MM.1S (cell line): ENCODE measurements at regions not wholly inside any gene's neighbourhood (a gene's known extent, or its start where the extent isn't known, plus 50 kb on each side); places are given as distances from the start of the nearest gene placed in this dataset.

Experiments used
- DNase-seq: peaks from one replicate; pipeline ENCODE4 v3.0.0-alpha.2; 2015
- H2AFZ ChIP-seq: fragments of 300-600 bp; sonication (generic); 2 replicates; pipeline ENCODE4 v1.6.0; 2016; ENCODE audit warnings: antibody characterized with exemption, low read length
- H3F3A ChIP-seq: fragments of 300-600 bp; sonication (generic); 2 replicates; pipeline ENCODE4 v1.6.1; 2016; ENCODE audit warnings: mild to moderate bottlenecking, antibody characterized with exemption, low read length, moderate library complexity, mixed read lengths; ENCODE audit not compliant: insufficient read depth
- H3K27ac ChIP-seq: fragments of 300-600 bp; sonication (generic); 2 replicates; pipeline ENCODE4 v1.5.1; 2016; ENCODE audit warnings: mild to moderate bottlenecking, low read length
- H3K27me3 ChIP-seq: fragments of 300-600 bp; sonication (generic); replicated peaks from 2 replicates; pipeline ENCODE4 v1.6.0; 2016; ENCODE audit warnings: low read length; ENCODE audit not compliant: insufficient read depth
- H3K36me3 ChIP-seq: fragments of 300-600 bp; sonication (generic); replicated peaks from 2 replicates; pipeline ENCODE4 v1.6.1; 2016; ENCODE audit warnings: mild to moderate bottlenecking, low read length, mixed read lengths; ENCODE audit not compliant: insufficient read depth
- H3K4me1 ChIP-seq: fragments of 300-600 bp; sonication (generic); 2 replicates; pipeline ENCODE4 v1.6.1; 2016; ENCODE audit warnings: low read length, mixed read lengths
- H3K4me2 ChIP-seq: fragments of 300-600 bp; sonication (generic); 2 replicates; pipeline ENCODE4 v1.6.0; 2016; ENCODE audit warnings: low read depth, low read length
- H3K4me3 ChIP-seq: fragments of 300-600 bp; sonication (generic); 2 replicates; pipeline ENCODE4 v1.5.1; 2016; ENCODE audit warnings: low read length, mixed read lengths
- H3K79me2 ChIP-seq: fragments of 300-600 bp; sonication (generic); 2 replicates; pipeline ENCODE4 v1.6.1; 2016; ENCODE audit warnings: mixed run types, low read length, mixed read lengths
- H3K9ac ChIP-seq: fragments of 300-600 bp; sonication (generic); 2 replicates; pipeline ENCODE4 v1.6.1; 2016; ENCODE audit warnings: low read length, mixed read lengths
- H3K9me2 ChIP-seq: fragments of 300-600 bp; sonication (generic); replicated peaks from 2 replicates; pipeline ENCODE4 v1.6.1; 2016; ENCODE audit warnings: mild to moderate bottlenecking, low read length, mixed read lengths; ENCODE audit not compliant: insufficient read depth
- H3K9me3 ChIP-seq: fragments of 300-600 bp; sonication (generic); replicated peaks from 2 replicates; pipeline ENCODE4 v1.6.1; 2016; ENCODE audit warnings: mild to moderate bottlenecking, low read length, mixed read lengths; ENCODE audit not compliant: insufficient read depth
- H4K20me1 ChIP-seq: fragments of 300-600 bp; sonication (generic); 2 replicates; pipeline ENCODE4 v1.6.1; 2016; ENCODE audit warnings: mild to moderate bottlenecking, low read length, moderate library complexity, mixed read lengths; ENCODE audit not compliant: insufficient read depth
- EZH2 ChIP-seq: fragments of 300-600 bp; sonication (generic); optimal IDR thresholded peaks from 2 replicates; pipeline ENCODE3; 2017; ENCODE audit warnings: low read depth, mild to moderate bottlenecking, antibody characterized with exemption, low read length, mixed read lengths
- EZH2phosphoT487 ChIP-seq: fragments of 300-600 bp; sonication (generic); IDR thresholded peaks from 2 replicates; pipeline ENCODE4 v1.6.1; 2018; ENCODE audit warnings: antibody characterized with exemption, low read length
- TF ChIP-seq, protein P1 (sequence below): fragments of 300-600 bp; sonication (generic); IDR thresholded peaks from 2 replicates; pipeline ENCODE4 v1.5.1; 2016; ENCODE audit warnings: antibody characterized with exemption, low read length, mixed read lengths

GRCh38 chr4:161182913-161183312 lies 980.9 kb downstream of the FSTL5 start:
- no peaks in the 10 kb centered on the region for H3K27me3 ChIP-seq
- no peak for DNase-seq
- no peak overlapping the region for H3K27ac ChIP-seq
- no peak overlapping the region for H3K9ac ChIP-seq
- no peak overlapping the region for H3K4me2 ChIP-seq
- H3K4me1 ChIP-seq = no peaks in the 10 kb centered on the region
- H3K9me3 ChIP-seq = no peaks in the 10 kb centered on the region
- no peaks in the 10 kb centered on the region for H3F3A ChIP-seq
- H3K79me2 ChIP-seq = no peaks in the 10 kb centered on the region
- no peaks in the 10 kb centered on the region for H4K20me1 ChIP-seq
- TF ChIP-seq EZH2phosphoT487 (no peak), EZH2 (no peak)
- TF ChIP-seq, protein P1, sequence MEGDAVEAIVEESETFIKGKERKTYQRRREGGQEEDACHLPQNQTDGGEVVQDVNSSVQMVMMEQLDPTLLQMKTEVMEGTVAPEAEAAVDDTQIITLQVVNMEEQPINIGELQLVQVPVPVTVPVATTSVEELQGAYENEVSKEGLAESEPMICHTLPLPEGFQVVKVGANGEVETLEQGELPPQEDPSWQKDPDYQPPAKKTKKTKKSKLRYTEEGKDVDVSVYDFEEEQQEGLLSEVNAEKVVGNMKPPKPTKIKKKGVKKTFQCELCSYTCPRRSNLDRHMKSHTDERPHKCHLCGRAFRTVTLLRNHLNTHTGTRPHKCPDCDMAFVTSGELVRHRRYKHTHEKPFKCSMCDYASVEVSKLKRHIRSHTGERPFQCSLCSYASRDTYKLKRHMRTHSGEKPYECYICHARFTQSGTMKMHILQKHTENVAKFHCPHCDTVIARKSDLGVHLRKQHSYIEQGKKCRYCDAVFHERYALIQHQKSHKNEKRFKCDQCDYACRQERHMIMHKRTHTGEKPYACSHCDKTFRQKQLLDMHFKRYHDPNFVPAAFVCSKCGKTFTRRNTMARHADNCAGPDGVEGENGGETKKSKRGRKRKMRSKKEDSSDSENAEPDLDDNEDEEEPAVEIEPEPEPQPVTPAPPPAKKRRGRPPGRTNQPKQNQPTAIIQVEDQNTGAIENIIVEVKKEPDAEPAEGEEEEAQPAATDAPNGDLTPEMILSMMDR = no peak
- H3K4me3 ChIP-seq = no peak overlapping the region
- no peak overlapping the region for H2AFZ ChIP-seq
- no peaks in the 10 kb centered on the region for H3K36me3 ChIP-seq
- no peaks in the 10 kb centered on the region for H3K9me2 ChIP-seq

DNA sequence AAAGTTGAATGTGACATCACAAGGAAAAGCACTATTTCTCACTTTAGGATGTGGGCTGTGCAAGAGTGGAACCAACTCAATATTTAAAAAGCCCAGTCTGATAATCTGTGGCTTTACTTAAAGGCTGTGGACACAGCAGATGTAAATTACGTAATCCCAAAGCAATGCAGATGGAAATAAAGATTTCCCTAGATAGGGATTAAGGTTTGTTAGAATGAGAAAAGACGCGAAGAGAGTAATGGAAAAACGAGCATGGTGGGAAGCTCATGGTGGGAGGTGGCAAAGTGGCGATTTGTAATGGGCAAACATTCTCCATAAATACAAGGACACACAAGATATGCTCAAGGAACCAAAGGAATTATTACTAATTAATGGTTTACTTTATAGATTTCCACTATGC lies 985.5 kb downstream of the FSTL5 start:
- Histone ChIP-seq H3K9me3 (no peaks in the 10 kb centered on the region), H2AFZ (no peak overlapping the region), H3K79me2 (no peaks in the 10 kb centered on the region), H3K4me2 (no peak overlapping the region), H3K27ac (no peak overlapping the region), H3K36me3 (no peaks in the 10 kb centered on the region), H3K9ac (no peak overlapping the region), H3K4me3 (no peak overlapping the region), H3K27me3 (no peaks in the 10 kb centered on the region), H4K20me1 (no peaks in the 10 kb centered on the region), H3K4me1 (no peaks in the 10 kb centered on the region), H3K9me2 (no peaks in the 10 kb centered on the region), H3F3A (no peaks in the 10 kb centered on the region)
- TF ChIP-seq EZH2 (no peak), EZH2phosphoT487 (no peak)
- TF ChIP-seq, protein P1 = no peak
- no peak for DNase-seq

GRCh38 chr4:161172396-161173026 lies 991.3 kb downstream of the FSTL5 start:
- no peaks in the 10 kb centered on the region for H3K27me3 ChIP-seq
- H2AFZ ChIP-seq = no peak overlapping the region
- TF ChIP-seq, protein P1 = no peak
- TF ChIP-seq EZH2 (no peak), EZH2phosphoT487 (no peak)
- no peaks in the 10 kb centered on the region for H3K9me3 ChIP-seq
- H3K9ac ChIP-seq = no peak overlapping the region
- no peaks in the 10 kb centered on the region for H3K36me3 ChIP-seq
- H3K4me2 ChIP-seq = no peak overlapping the region
- H3K4me1 ChIP-seq = no peaks in the 10 kb centered on the region
- no peak overlapping the region for H3K27ac ChIP-seq
- no peak for DNase-seq
- H3F3A ChIP-seq = no peaks in the 10 kb centered on the region
- H3K4me3 ChIP-seq = no peak overlapping the region
- no peaks in the 10 kb centered on the region for H3K9me2 ChIP-seq
- no peaks in the 10 kb centered on the region for H3K79me2 ChIP-seq
- H4K20me1 ChIP-seq = no peaks in the 10 kb centered on the region
